ENCODE measurements at regions not wholly inside any gene's neighbourhood (a gene's known extent, or its start where the extent isn't known, plus 50 kb on each side); places are given as distances from the start of the nearest gene placed in this dataset.
"Not testable (repeated sequence)": the region's sequence is repeated elsewhere in the genome, so short reads cannot be mapped to it uniquely, and the experiment has no call there.

DNA sequence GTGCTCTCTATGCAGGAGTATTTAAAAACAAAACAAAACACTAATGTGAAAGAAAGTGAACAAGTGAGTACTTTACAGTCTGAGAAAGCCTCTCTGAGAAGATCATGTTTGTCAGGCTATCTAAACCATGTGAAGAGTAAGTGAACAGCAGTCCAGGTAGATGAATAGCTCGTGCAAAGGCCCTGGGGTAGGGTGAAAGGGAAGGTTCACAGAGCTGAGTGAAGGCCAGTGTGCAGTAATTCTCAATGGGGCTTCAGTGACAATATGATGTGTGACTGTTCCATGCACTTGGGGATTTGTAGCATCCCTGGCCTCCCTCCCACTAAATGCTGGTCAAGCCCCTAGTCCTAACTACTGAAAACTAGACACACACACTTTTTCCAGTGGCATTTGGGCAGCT is 488.9 kb upstream of the JARID2 start:
- no peak for DNase-seq (ENCODE audit: low read depth)

DNA sequence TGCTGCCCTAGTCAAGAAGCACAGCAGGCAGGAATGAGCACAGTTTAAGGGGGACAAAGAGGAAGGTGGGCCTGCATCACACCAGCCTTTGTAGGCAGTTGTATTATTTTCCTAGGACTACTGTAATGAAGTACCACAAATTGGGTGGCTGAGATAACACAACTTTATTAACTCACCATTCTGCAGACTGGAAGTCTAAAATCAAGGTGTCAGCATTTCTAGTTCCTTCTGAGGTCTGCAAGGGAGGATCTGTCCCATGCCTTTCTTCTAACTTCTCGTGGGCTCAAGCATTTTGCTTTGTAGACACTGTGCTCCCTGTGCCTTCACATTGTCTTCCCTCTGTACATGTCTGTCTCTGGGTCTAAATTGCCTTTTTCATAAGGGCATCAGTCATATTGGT is 488.5 kb upstream of the JARID2 start:
- DNase-seq (ENCODE audit: low read depth), result no peak

- no peak for DNase-seq (ENCODE audit: low read depth)
Measured at GRCh38 chr6:14758421-14759081, 487.3 kb upstream of the JARID2 start.

GRCh38 chr6:14759976-14760672 is 485.7 kb upstream of the JARID2 start:
- no peak for DNase-seq (ENCODE audit: low read depth)

GRCh38 chr6:14762077-14762476 is 483.8 kb upstream of the JARID2 start:
- no peak for DNase-seq (ENCODE audit: low read depth)

DNA sequence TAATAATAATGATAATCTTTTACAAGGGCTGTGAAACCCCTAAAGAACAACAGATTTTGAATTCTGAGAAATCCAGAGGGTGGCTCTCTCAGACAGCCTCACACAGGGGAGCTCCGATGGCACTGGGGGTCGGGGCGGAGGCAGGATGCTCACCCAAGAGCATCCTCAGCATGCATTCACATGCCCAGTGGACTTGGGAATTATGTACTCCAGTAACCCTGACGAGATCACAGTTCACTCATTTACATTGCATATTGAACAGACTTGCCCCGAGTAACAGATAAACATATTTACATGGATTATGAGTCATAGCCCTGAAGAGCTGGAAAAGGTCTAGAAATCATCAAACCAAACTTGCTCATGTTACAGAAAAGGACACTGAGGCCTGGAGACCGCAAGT is 482.7 kb upstream of the JARID2 start:
- peak; percentile 50 for DNase-seq (ENCODE audit: low read depth)

DNA sequence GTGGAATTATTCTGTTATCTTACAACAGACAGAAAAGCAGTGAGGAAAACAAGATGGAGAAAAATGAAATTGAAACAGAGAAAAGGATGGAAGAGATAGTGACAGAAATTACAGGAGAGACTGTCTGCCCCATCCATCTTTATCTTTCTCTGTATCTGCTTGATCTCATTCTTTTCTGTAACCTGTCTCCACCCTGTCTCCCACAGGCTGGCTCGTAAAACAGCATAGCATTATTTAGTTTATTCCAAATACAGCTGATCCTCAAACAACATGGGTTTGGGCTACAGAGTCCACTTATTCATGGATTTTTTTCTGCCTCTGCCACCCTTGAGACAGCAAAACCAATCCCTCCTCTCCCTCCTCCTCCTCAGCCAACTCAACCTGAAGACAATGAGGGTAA is 482.3 kb upstream of the JARID2 start:
- no peak for DNase-seq (ENCODE audit: low read depth)

DNA sequence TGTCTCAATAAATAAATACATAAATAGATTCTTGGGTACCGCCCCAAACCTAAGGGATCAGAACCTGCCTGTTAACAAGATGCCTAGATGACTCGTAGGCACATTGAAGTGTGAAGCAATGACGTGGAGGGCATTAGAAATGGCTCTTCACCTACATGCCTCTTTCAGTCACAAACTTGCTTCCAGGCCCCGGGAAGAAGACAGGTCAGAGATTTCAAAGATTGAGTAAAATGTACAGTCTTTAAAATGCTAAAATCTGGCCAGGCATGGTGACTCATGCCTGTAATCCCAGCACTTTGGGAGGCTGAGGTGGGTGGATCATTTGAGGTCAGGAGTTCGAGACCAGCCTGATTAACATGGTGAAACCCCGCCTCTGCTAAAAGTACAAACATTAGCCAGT is 480.8 kb upstream of the JARID2 start:
- DNase-seq (ENCODE audit: low read depth), result peak; percentile 45

DNA sequence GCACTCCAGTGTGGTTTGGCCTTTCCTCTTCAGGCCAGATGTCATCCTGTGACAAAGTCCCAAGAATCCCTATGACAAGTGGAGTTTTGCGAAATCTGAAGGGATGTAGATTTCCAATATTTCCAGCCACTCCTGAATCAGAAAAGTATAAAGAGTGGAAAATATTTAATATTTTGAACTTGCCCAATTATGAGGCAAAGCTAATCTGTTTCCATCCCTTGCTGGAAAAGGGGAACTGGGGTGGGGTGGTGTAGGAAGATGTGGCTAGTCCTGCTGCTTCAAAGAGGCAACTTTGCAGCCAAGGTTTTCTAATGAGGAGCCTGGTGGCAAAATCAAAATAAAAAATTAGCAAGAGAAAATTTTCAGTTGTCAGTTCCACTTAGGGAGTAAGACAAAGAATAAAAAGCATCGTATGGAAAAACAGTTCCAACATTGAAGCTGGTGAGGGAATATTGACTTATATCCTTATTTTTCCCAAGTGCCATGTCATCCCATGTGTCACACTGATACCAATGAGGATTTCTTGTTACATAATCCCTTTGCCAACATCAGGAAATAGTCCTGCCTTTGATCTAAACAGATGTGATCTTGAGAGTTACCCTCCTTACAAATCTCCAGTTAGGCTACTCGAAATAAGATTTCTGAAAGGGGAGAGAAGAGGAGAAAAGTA is 480.0 kb upstream of the JARID2 start:
- DNase-seq (ENCODE audit: low read depth), result no peak

DNA sequence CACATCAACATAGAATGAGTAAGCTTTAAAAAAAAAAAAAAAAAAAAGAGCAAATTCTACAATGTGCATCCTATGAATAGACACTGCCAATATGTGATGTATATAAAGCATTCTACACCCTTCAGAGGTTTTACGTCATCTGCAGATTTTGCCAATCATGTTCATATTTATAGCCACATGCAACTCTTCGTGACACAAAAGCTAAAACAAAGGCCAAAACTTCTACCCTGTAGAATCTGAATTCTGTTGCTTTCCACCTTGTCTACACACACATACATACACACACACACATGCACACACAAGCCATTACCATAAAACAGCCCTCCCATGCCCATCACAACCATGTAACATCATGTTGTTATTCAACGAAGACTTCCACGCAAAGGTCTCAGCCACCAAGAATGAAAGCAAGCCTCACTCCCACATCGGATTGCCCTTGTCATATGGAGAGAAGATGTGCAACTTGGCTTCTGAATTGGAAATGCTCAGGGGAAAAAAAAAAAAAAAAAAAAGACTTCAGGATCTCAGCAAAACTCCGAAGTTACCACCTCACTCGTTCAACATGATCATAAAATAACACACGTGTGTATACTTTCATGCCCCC is 479.4 kb upstream of the JARID2 start:
- DNase-seq (ENCODE audit: low read depth), result no peak

DNA sequence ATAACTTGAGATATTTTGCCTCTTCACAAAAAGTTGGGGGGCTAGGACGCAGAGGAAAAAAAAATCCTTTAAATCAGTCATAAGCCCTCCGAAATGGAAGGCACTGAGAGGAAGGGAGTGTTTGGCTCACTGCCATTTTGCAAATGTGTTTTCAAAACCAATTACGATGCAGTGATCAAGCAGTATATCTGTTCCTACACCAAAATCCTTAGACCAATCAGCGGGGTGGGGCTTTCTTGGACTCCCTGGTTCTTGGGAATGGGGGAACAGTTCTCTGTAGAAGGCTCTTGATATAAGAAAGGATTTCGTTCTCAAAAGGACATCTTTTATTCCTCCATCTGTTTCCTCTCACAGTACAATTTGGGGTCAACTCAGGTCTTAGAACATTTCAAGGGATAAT is 478.6 kb upstream of the JARID2 start:
- no peak for DNase-seq (ENCODE audit: low read depth)

DNA sequence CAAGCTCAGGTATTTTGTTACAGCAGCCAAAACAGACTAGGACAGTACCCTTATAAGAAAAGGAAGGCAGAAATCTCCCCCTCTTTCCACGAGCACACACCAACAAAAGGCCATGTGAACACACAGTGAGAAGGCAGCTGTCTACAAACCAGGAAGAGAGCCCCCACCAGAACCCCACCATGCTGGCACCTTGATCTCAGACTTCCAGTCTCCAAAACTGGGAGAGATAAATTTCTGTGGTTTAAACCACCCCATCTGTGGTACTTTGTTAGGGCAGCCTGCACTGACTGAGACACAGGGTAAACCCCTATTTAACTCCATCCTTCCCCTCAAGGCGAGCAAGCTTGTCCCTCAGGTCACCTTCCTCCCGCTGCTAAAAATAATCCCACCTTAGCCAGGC is 475.8 kb upstream of the JARID2 start:
- no peak for DNase-seq (ENCODE audit: low read depth)

- DNase-seq (ENCODE audit: low read depth), result peak; percentile 75
Measured at GRCh38 chr6:14770572-14770971, 475.3 kb upstream of the JARID2 start.

DNA sequence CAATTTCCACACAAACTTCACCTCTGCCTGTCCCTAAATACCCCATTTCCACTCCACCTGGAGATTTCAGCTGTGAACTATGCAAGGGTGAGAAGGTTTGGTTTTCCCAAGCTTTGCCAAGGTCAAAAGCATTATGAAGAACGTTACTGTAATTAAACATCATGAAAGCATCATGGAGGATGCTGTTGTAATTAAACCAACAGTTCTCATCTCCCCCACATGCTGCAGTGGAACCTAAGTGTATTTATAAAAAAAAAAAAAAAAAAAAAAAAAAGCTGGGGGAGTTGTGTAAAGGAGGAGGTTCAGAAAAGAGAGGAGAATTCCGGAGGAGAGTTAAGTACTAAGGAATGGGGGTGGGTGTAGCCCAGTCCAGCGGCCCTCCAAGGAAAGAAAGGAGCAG is 474.9 kb upstream of the JARID2 start:
- DNase-seq (ENCODE audit: low read depth), result no peak

GRCh38 chr6:14772188-14772587 is 473.7 kb upstream of the JARID2 start:
- no peak for DNase-seq (ENCODE audit: low read depth)

- no peak for DNase-seq (ENCODE audit: low read depth)
Measured at GRCh38 chr6:14775528-14775927, 470.3 kb upstream of the JARID2 start.

DNA sequence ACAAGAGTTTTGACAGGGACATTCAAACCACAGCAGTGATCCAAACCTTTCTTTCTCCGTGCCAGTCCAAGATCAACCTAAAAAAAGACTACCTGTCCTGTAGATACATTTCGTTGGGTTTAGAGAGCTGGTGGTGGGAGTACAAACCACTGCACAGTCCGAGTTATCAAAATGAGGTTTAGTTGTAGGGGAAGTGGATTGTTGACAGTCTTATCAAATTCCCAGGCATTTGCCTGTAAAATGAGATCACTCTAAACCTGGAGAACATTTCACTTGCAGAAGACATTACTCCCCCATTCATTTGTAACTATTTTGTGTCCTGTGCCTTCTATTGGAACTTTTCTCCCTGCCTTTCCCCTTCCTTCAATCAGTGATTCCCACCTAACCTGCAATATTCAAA is 469.6 kb upstream of the JARID2 start:
- no peak for DNase-seq (ENCODE audit: low read depth)

- DNase-seq (ENCODE audit: low read depth), result no peak
Measured at GRCh38 chr6:14781772-14782525, 463.9 kb upstream of the JARID2 start.

DNA sequence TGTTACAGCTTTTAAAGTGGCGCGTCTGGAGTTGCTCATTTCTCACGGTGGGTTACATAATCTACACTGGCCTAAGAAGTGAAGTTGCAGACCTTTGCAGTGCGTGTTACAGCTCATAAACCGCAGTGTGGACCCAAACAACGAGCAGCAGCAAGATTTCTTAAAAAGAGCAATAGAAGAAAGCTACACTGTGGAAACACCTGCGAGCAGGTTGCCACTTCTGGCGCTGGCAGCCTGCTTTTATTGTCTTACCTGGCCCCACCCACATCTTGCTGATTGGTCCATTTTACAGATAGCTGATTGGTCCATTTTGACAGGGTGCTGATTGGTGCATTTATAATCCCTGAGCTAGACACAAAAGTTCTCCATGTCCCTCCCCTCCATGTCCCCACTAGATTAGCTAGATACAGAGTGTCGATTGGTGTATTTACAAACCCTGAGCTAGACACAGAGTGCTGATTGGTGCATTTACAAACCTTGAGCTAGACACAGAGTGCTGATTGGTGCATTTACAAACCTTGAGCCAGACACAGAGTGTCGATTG is 462.9 kb upstream of the JARID2 start:
- not testable (repeated sequence) for DNase-seq (ENCODE audit: low read depth)

- DNase-seq (ENCODE audit: low read depth), result no peak
Measured at GRCh38 chr6:14783594-14783993, 462.3 kb upstream of the JARID2 start.

GRCh38 chr6:14784596-14785492 is 461.0 kb upstream of the JARID2 start:
- DNase-seq (ENCODE audit: low read depth), result no peak

Data from EH (cell line).